ENCODE measurements at regions not wholly inside any gene's neighbourhood (a gene's known extent, or its start where the extent isn't known, plus 50 kb on each side); places are given as distances from the start of the nearest gene placed in this dataset.

- Histone ChIP-seq H3K4me1 (ENCODE audit: control insufficient read depth, extremely low read depth, insufficient read depth, low read length) (no peaks in the 10 kb centered on the region), H3K9me1 (ENCODE audit: control insufficient read depth, extremely low read depth, insufficient read depth, low read length) (no peaks in the 10 kb centered on the region), H3K36me3 (ENCODE audit: control insufficient read depth in 2 of 2, extremely low read depth in 1 of 2, insufficient read depth in 2 of 2, low read length in 2 of 2) (no peaks in the 10 kb centered on the region), H3K9ac (ENCODE audit: control insufficient read depth, extremely low read depth, insufficient read depth, low read length) (no peak overlapping the region), H3K4me2 (ENCODE audit: control insufficient read depth, extremely low read depth, insufficient read depth, low read depth, low read length) (no peak overlapping the region), H2AFZ (ENCODE audit: control insufficient read depth, low read length) (no peak overlapping the region), H3K9me3 (ENCODE audit: control insufficient read depth, low read depth, low read length) (no peaks in the 10 kb centered on the region), H3K27me3 (ENCODE audit: control insufficient read depth, extremely low read depth, insufficient read depth, low read length) (no peaks in the 10 kb centered on the region), H3K4me3 (ENCODE audit: control insufficient read depth in 2 of 3, extremely low read depth in 1 of 3, insufficient read depth in 2 of 3, low read depth in 1 of 3, low read length in 3 of 3) (no peak overlapping the region), H3K79me2 (ENCODE audit: control insufficient read depth, insufficient read depth, low read length) (no peaks in the 10 kb centered on the region), H3K27ac (ENCODE audit: control insufficient read depth, insufficient read depth, low read length) (no peak overlapping the region), H4K20me1 (ENCODE audit: control insufficient read depth, extremely low read depth, insufficient read depth, low read length) (no peaks in the 10 kb centered on the region)
- FAIRE-seq = no peak
- DNase-seq (ENCODE audit: low read depth, low spot score) = no peak
- dilution Hi-C loops (cut with MboI; ENCODE audit: extremely low pct_ligation_motif_present, low sequenced_read_pairs) = no loop called here
- TF ChIP-seq CTCF (optimal IDR thresholded peaks at IDR 0.05 in 1 of 3, IDR thresholded peaks at IDR 0.05 in 1 of 3, conservative IDR thresholded peaks at IDR 0.05 in 1 of 3; ENCODE audit: extremely low read depth in 1 of 3, insufficient read depth in 2 of 3, low read length in 3 of 3) (no peak), EZH2 (IDR thresholded peaks at IDR 0.05; ENCODE audit: low read length) (no peak)
Observed at GRCh38 chr1:219442611-219443061, 170.3 kb downstream of the ZC3H11B start.

GRCh38 chr1:219441884-219442283 is 171.0 kb downstream of the ZC3H11B start:
- TF ChIP-seq CTCF (optimal IDR thresholded peaks at IDR 0.05 in 1 of 3, IDR thresholded peaks at IDR 0.05 in 1 of 3, conservative IDR thresholded peaks at IDR 0.05 in 1 of 3; ENCODE audit: extremely low read depth in 1 of 3, insufficient read depth in 2 of 3, low read length in 3 of 3) = no peak
- no peak for TF ChIP-seq EZH2 (IDR thresholded peaks at IDR 0.05; ENCODE audit: low read length)
- Histone ChIP-seq H3K27ac (ENCODE audit: control insufficient read depth, insufficient read depth, low read length) (no peak overlapping the region), H2AFZ (ENCODE audit: control insufficient read depth, low read length) (no peak overlapping the region), H3K4me1 (ENCODE audit: control insufficient read depth, extremely low read depth, insufficient read depth, low read length) (no peaks in the 10 kb centered on the region), H3K9me1 (ENCODE audit: control insufficient read depth, extremely low read depth, insufficient read depth, low read length) (no peaks in the 10 kb centered on the region), H3K36me3 (ENCODE audit: control insufficient read depth in 2 of 2, extremely low read depth in 1 of 2, insufficient read depth in 2 of 2, low read length in 2 of 2) (no peaks in the 10 kb centered on the region), H3K9ac (ENCODE audit: control insufficient read depth, extremely low read depth, insufficient read depth, low read length) (no peak overlapping the region), H3K4me2 (ENCODE audit: control insufficient read depth, extremely low read depth, insufficient read depth, low read depth, low read length) (no peak overlapping the region), H4K20me1 (ENCODE audit: control insufficient read depth, extremely low read depth, insufficient read depth, low read length) (no peaks in the 10 kb centered on the region), H3K27me3 (ENCODE audit: control insufficient read depth, extremely low read depth, insufficient read depth, low read length) (no peaks in the 10 kb centered on the region), H3K4me3 (ENCODE audit: control insufficient read depth in 2 of 3, extremely low read depth in 1 of 3, insufficient read depth in 2 of 3, low read depth in 1 of 3, low read length in 3 of 3) (no peak overlapping the region), H3K9me3 (ENCODE audit: control insufficient read depth, low read depth, low read length) (no peaks in the 10 kb centered on the region), H3K79me2 (ENCODE audit: control insufficient read depth, insufficient read depth, low read length) (no peaks in the 10 kb centered on the region)
- DNase-seq (ENCODE audit: low read depth, low spot score) (no peak), FAIRE-seq (no peak)
- dilution Hi-C loops (cut with MboI; ENCODE audit: extremely low pct_ligation_motif_present, low sequenced_read_pairs) = no loop called here
